GM12874 (cell line): ENCODE measurements at regions not wholly inside any gene's neighbourhood (a gene's known extent, or its start where the extent isn't known, plus 50 kb on each side); places are given as distances from the start of the nearest gene placed in this dataset.

ENCODE experiments used
- TF ChIP-seq, protein P1 (sequence below): IDR thresholded peaks from 2 replicates; pipeline ENCODE4 v1.5.1; 2011; ENCODE audit warnings: low read depth, mild to moderate bottlenecking, control low read depth, low read length, moderate library complexity; ENCODE audit not compliant: insufficient read depth

GRCh38 chr1:79955966-79956365 is 949.4 kb upstream of the ADGRL4 start:
- TF ChIP-seq, protein P1, sequence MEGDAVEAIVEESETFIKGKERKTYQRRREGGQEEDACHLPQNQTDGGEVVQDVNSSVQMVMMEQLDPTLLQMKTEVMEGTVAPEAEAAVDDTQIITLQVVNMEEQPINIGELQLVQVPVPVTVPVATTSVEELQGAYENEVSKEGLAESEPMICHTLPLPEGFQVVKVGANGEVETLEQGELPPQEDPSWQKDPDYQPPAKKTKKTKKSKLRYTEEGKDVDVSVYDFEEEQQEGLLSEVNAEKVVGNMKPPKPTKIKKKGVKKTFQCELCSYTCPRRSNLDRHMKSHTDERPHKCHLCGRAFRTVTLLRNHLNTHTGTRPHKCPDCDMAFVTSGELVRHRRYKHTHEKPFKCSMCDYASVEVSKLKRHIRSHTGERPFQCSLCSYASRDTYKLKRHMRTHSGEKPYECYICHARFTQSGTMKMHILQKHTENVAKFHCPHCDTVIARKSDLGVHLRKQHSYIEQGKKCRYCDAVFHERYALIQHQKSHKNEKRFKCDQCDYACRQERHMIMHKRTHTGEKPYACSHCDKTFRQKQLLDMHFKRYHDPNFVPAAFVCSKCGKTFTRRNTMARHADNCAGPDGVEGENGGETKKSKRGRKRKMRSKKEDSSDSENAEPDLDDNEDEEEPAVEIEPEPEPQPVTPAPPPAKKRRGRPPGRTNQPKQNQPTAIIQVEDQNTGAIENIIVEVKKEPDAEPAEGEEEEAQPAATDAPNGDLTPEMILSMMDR: no peak

DNA sequence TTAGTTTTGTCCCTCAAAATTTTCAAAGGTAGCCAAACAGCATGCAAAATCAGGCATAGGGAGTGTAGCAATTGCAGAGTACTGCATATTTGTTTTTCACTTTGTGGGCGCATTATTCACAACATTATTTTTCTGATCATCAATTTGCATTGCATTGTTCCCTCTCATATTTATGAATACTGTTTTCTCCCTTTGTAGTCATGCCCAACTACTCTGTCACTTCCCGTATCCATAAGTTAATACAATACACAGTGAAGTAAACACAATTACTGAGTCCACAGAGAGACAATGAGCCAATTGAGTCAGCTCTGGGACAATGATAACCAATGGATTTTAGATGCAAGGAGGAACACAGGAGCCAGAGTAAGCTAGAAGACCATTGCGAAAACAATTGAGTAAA is 944.0 kb upstream of the ADGRL4 start:
- TF ChIP-seq, protein P1: no peak

GRCh38 chr1:79945391-79945790 is 938.9 kb upstream of the ADGRL4 start:
- TF ChIP-seq, protein P1: no peak

DNA sequence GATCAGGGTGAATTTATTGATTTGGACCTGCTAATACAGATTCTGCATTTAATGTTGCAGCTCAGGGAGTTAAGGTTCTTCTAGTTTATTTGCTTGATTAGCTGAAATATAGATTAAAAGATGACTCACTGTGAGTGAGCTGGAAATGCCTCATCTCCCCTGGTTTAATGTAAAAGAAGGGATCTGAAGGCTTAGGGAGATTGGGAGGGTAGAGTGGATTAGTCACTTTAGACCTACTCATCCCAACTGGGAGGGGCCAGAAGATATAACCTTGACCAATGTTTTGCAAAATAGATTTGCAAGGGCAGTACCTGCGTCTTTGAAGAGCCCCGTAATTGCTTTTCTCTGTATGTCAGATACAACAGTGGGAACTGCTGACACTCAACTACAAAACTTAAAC is 922.8 kb upstream of the ADGRL4 start:
- TF ChIP-seq, protein P1: no peak

DNA sequence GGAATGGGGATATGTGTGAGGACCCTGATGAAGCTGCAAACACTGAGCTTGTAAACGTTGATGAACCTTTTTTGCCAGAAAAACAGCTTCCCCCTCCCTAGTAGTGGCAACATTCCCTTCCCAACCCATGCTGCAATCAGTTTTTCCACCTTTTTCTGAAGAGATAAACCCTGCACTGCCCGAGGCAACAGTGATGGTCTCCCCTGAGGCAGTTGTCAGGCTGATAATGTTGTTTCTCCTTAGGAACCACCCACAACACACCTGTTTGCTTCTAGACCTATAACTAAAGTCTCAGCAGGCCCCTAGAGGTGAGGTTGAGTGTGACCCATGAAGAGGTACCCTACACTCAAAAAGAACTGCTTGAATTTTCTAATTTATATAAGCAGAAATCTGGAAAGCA is 922.4 kb upstream of the ADGRL4 start:
- TF ChIP-seq, protein P1: no peak

DNA sequence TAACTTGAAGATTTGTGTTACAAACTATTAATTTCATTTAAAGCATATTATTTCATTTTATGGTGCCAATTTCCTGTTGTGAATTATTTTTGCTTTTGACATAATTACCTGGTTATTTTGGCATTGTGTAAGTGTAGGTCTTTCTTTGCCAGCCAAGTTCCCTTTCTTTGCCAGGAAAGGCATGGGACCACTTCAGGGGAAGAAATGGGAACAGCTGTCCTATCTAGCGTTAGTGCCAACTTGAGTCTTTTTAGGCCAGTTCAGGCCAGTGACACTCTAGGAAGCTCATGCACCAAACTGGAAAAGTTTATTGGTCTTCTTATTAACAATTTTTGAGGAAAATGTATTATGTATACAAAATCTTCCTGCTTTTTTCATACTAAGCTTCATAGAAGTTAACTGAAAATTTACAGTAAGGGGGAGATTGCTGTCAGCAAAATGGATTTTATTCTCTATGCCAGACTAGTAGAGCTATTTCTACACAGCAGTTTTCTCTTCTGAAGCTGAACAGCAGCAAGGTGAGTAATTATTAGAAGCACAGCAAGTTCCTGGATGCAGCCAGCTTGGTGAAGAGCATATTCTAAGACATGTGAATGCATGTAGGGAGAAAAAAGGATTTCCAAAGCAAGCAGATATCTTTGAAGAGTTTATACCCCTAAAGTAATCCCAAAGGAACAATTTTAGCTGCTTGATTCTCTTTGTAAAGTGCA is 914.6 kb upstream of the ADGRL4 start:
- TF ChIP-seq, protein P1: no peak

DNA sequence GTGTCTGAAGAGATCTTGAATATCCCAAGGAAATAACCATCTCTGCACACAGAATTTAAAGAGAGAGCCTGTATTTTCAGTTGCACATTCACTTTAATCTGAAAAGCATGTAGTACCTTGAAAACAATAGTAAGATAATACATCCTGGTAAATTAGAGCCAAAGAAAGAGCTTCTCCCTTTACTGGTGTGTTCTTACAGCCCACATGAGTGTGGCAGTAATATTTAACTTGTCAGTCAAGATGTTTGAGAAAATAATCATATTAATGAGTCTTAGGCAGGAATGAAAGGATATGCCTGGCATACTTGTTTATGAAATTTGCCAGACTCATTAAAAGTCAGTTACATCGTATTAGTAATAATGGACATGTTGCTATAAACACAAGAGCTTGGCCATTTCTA is 908.4 kb upstream of the ADGRL4 start:
- TF ChIP-seq, protein P1: no peak
